GM23338 (cell line): ENCODE measurements at regions not wholly inside any gene's neighbourhood (a gene's known extent, or its start where the extent isn't known, plus 50 kb on each side); places are given as distances from the start of the nearest gene placed in this dataset.

Experiments used
- ATAC-seq: fragments of 200-7000 bp; cut with Tn5 transposase; 3 replicates; pipeline ENCODE4 v1.9.1; 2020
- DNase-seq: peaks from one replicate; pipeline ENCODE4 v3.0.0-alpha.2; 2015; ENCODE audit warnings: low spot score
- H2AFZ ChIP-seq: fragments of 200-600 bp; sonication (generic); 2 replicates; pipeline ENCODE4 v1.8.0; 2016; ENCODE audit warnings: antibody characterized with exemption, mild to moderate bottlenecking, moderate library complexity
- H3F3A ChIP-seq: fragments of 200-600 bp; sonication (generic); replicated peaks from 2 replicates; pipeline ENCODE4 v1.8.0; 2017; ENCODE audit warnings: antibody characterized with exemption, mixed run types, low read depth
- H3K27ac ChIP-seq: fragments of 200-600 bp; sonication (generic); 2 replicates; pipeline ENCODE4 v1.6.1; 2016; ENCODE audit warnings: low read depth
- H3K27me3 ChIP-seq: fragments of 200-600 bp; sonication (generic); 2 replicates; pipeline ENCODE4 v1.8.0; 2016; ENCODE audit warnings: mild to moderate bottlenecking, mixed run types, moderate library complexity; ENCODE audit not compliant: insufficient read depth
- H3K36me3 ChIP-seq: fragments of 200-600 bp; sonication (generic); 2 replicates; pipeline ENCODE4 v1.8.0; 2016; ENCODE audit warnings: mild to moderate bottlenecking; ENCODE audit not compliant: insufficient read depth
- H3K4me1 ChIP-seq: fragments of 200-600 bp; sonication (generic); 2 replicates; pipeline ENCODE4 v1.8.0; 2016; ENCODE audit warnings: mild to moderate bottlenecking, moderate library complexity; ENCODE audit not compliant: insufficient read depth
- H3K4me2 ChIP-seq: fragments of 200-600 bp; sonication (generic); 2 replicates; pipeline ENCODE4 v1.7.1; 2017; ENCODE audit warnings: mixed run types
- H3K4me3 ChIP-seq: fragments of 200-600 bp; sonication (generic); 2 replicates; pipeline ENCODE4 v1.6.1; 2016; ENCODE audit warnings: mixed run types
- H3K79me2 ChIP-seq: fragments of 200-600 bp; sonication (generic); replicated peaks from 2 replicates; pipeline ENCODE4 v1.8.0; 2017; ENCODE audit warnings: mild to moderate bottlenecking; ENCODE audit not compliant: insufficient read depth
- H3K9me2 ChIP-seq: fragments of 200-600 bp; sonication (generic); 2 replicates; pipeline ENCODE4 v1.8.0; 2017; ENCODE audit not compliant: insufficient read depth
- H4K20me1 ChIP-seq: fragments of 200-600 bp; sonication (generic); replicated peaks from 2 replicates; pipeline ENCODE4 v1.8.0; 2017; ENCODE audit warnings: mild to moderate bottlenecking; ENCODE audit not compliant: insufficient read depth
- H3K27ac Mint-ChIP-seq: 2 replicates; pipeline ENCODE4 v1.8.0; 2020; ENCODE audit warnings: inconsistent platforms, mild to moderate bottlenecking, moderate library complexity, mixed read lengths
- H3K27me3 Mint-ChIP-seq: 3 replicates; pipeline ENCODE4 v1.8.0; 2022; ENCODE audit warnings: low read depth, mild to moderate bottlenecking, moderate library complexity, mixed read lengths, inconsistent platforms; ENCODE audit not compliant: insufficient read depth, poor library complexity
- H3K36me3 Mint-ChIP-seq: 3 replicates; pipeline ENCODE4 v1.8.0; 2021; ENCODE audit warnings: low read depth, mild to moderate bottlenecking, inconsistent platforms, moderate library complexity, mixed read lengths
- H3K4me1 Mint-ChIP-seq: 3 replicates; pipeline ENCODE4 v1.8.0; 2020; ENCODE audit warnings: mild to moderate bottlenecking, inconsistent platforms, mixed read lengths
- H3K4me3 Mint-ChIP-seq: 3 replicates; pipeline ENCODE4 v1.8.0; 2021; ENCODE audit warnings: moderate library complexity, mild to moderate bottlenecking, inconsistent platforms, mixed read lengths
- H3K9me3 Mint-ChIP-seq: 3 replicates; pipeline ENCODE4 v1.8.0; 2020; ENCODE audit warnings: moderate library complexity, mild to moderate bottlenecking, inconsistent platforms, mixed read lengths
- CREB1 ChIP-seq: fragments of 250-450 bp; sonication (Bioruptor Pico); IDR thresholded peaks from 2 replicates; pipeline ENCODE4 v1.5.0; 2020; ENCODE audit warnings: low read depth, mild to moderate bottlenecking, moderate library complexity
- EZH2phosphoT487 ChIP-seq: fragments of 200-600 bp; sonication (generic); IDR thresholded peaks from one replicate; pipeline ENCODE4 v1.8.1; 2018; ENCODE audit warnings: antibody characterized with exemption; ENCODE audit not compliant: unreplicated experiment
- JUNB ChIP-seq: IDR thresholded peaks from one replicate; pipeline ENCODE4 v1.6.1; 2016; ENCODE audit warnings: antibody characterized with exemption; ENCODE audit not compliant: unreplicated experiment
- NANOG ChIP-seq: IDR thresholded peaks from 2 replicates; pipeline ENCODE4 v1.6.1; 2016; ENCODE audit warnings: antibody characterized with exemption, borderline replicate concordance
- POLR2AphosphoS5 ChIP-seq: IDR thresholded peaks from 2 replicates; pipeline ENCODE4 v1.6.1; 2016; ENCODE audit warnings: antibody characterized with exemption, low read depth
- STAT1 ChIP-seq: IDR thresholded peaks from one replicate; pipeline ENCODE4 v1.6.1; 2016; ENCODE audit warnings: antibody characterized with exemption; ENCODE audit not compliant: unreplicated experiment
- ZNF114 ChIP-seq: fragments of 250-450 bp; sonication (Bioruptor Pico); IDR thresholded peaks from 2 replicates; pipeline ENCODE4 v1.5.0; 2020; ENCODE audit warnings: mild to moderate bottlenecking, moderate library complexity
- ZNF331 ChIP-seq: fragments of 250-450 bp; sonication (Bioruptor Pico); IDR thresholded peaks from 2 replicates; pipeline ENCODE4 v1.5.0; 2020; ENCODE audit warnings: low read depth, mild to moderate bottlenecking, moderate library complexity
- TF ChIP-seq, protein P1 (sequence below): fragments of 250-450 bp; sonication (Bioruptor Pico); IDR thresholded peaks from 2 replicates; pipeline ENCODE4 v1.5.0; 2020; ENCODE audit warnings: mild to moderate bottlenecking, moderate library complexity
- TF ChIP-seq, protein P2 (sequence below): IDR thresholded peaks from 2 replicates; pipeline ENCODE4 v1.6.1; 2016; ENCODE audit warnings: antibody characterized with exemption

DNA sequence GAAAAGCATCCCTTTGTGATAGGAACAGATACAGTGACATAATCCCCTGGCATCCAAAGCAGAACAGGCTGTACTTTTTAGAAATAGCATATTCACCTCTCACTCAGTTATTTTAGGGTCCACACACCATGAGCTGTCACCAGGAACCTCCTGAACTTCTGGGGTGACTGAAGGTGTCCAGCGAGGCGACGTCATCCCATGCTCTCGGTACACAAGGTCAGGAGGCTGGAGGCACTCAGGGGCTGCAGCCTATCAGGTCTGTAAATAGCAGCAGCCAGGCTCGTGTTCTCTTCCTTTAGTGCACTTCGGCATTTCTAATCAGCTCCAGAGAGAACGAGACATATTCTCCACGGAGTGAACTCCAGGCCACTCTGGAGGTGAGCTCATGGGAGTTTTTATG, 98.3 kb downstream of the GATA6 start (continued):
- TF ChIP-seq, protein P1, sequence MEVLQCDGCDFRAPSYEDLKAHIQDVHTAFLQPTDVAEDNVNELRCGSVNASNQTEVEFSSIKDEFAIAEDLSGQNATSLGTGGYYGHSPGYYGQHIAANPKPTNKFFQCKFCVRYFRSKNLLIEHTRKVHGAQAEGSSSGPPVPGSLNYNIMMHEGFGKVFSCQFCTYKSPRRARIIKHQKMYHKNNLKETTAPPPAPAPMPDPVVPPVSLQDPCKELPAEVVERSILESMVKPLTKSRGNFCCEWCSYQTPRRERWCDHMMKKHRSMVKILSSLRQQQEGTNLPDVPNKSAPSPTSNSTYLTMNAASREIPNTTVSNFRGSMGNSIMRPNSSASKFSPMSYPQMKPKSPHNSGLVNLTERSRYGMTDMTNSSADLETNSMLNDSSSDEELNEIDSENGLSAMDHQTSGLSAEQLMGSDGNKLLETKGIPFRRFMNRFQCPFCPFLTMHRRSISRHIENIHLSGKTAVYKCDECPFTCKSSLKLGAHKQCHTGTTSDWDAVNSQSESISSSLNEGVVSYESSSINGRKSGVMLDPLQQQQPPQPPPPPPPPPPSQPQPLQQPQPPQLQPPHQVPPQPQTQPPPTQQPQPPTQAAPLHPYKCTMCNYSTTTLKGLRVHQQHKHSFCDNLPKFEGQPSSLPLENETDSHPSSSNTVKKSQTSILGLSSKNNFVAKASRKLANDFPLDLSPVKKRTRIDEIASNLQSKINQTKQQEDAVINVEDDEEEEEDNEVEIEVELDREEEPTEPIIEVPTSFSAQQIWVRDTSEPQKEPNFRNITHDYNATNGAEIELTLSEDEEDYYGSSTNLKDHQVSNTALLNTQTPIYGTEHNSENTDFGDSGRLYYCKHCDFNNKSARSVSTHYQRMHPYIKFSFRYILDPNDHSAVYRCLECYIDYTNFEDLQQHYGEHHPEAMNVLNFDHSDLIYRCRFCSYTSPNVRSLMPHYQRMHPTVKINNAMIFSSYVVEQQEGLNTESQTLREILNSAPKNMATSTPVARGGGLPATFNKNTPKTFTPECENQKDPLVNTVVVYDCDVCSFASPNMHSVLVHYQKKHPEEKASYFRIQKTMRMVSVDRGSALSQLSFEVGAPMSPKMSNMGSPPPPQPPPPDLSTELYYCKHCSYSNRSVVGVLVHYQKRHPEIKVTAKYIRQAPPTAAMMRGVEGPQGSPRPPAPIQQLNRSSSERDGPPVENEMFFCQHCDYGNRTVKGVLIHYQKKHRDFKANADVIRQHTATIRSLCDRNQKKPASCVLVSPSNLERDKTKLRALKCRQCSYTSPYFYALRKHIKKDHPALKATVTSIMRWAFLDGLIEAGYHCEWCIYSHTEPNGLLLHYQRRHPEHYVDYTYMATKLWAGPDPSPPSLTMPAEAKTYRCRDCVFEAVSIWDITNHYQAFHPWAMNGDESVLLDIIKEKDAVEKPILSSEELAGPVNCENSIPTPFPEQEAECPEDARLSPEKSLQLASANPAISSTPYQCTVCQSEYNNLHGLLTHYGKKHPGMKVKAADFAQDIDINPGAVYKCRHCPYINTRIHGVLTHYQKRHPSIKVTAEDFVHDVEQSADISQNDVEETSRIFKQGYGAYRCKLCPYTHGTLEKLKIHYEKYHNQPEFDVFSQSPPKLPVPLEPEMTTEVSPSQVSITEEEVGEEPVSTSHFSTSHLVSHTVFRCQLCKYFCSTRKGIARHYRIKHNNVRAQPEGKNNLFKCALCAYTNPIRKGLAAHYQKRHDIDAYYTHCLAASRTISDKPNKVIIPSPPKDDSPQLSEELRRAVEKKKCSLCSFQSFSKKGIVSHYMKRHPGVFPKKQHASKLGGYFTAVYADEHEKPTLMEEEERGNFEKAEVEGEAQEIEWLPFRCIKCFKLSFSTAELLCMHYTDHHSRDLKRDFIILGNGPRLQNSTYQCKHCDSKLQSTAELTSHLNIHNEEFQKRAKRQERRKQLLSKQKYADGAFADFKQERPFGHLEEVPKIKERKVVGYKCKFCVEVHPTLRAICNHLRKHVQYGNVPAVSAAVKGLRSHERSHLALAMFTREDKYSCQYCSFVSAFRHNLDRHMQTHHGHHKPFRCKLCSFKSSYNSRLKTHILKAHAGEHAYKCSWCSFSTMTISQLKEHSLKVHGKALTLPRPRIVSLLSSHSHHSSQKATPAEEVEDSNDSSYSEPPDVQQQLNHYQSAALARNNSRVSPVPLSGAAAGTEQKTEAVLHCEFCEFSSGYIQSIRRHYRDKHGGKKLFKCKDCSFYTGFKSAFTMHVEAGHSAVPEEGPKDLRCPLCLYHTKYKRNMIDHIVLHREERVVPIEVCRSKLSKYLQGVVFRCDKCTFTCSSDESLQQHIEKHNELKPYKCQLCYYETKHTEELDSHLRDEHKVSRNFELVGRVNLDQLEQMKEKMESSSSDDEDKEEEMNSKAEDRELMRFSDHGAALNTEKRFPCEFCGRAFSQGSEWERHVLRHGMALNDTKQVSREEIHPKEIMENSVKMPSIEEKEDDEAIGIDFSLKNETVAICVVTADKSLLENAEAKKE (CRISPR knock-in tag): no peak
- TF ChIP-seq, protein P2, sequence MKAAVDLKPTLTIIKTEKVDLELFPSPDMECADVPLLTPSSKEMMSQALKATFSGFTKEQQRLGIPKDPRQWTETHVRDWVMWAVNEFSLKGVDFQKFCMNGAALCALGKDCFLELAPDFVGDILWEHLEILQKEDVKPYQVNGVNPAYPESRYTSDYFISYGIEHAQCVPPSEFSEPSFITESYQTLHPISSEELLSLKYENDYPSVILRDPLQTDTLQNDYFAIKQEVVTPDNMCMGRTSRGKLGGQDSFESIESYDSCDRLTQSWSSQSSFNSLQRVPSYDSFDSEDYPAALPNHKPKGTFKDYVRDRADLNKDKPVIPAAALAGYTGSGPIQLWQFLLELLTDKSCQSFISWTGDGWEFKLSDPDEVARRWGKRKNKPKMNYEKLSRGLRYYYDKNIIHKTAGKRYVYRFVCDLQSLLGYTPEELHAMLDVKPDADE: no peak
- TF ChIP-seq POLR2AphosphoS5 (no peak), STAT1 (no peak), ZNF331 (CRISPR knock-in tag) (no peak), JUNB (no peak), EZH2phosphoT487 (no peak)

DNA sequence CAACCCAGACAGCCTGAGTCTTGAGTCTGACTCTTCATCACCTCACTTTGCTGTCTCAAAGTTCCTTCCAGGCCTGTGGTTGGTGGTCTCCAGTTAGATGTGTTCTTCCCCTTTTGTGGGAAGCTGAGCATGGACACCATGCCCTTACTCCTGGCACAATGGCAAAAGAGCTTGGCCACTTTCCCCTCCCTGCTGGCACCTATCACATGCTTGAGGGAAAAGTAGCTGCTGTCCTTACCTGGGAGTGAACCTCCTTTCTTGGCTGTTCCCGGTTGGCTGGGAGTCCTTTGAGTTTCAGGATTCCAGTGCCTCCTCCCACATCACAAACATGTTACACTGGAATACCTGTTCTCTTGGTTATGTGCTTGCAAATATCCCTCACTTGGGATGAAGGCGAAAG, 97.8 kb downstream of the GATA6 start:
- ATAC-seq (no peak), DNase-seq (no peak)
- Histone ChIP-seq H4K20me1 (no peaks in the 10 kb centered on the region), H3K27ac (no peak overlapping the region), H3K36me3 (no peaks in the 10 kb centered on the region), H2AFZ (no peak overlapping the region), H3F3A (no peaks in the 10 kb centered on the region), H3K4me2 (no peak overlapping the region), H3K4me3 (no peak overlapping the region), H3K9me2 (no peaks in the 10 kb centered on the region), H3K4me1 (no peaks in the 10 kb centered on the region), H3K79me2 (no peaks in the 10 kb centered on the region), H3K27me3 (no peaks in the 10 kb centered on the region)
- Mint-ChIP-seq H3K27ac (no peak overlapping the region), H3K9me3 (no peaks in the 10 kb centered on the region), H3K27me3 (peaks cover 6% of the 10 kb centered on the region), H3K4me3 (no peak overlapping the region), H3K4me1 (peaks cover 3% of the 10 kb centered on the region; the same call in 2 of the 3 replicates), H3K36me3 (no peaks in the 10 kb centered on the region)
- TF ChIP-seq ZNF331 (CRISPR knock-in tag): no peak
- no peak for TF ChIP-seq STAT1
- TF ChIP-seq, protein P1 (CRISPR knock-in tag): no peak
- no peak for TF ChIP-seq ZNF114 (CRISPR knock-in tag)
- TF ChIP-seq NANOG: no peak
- no peak for TF ChIP-seq CREB1
- TF ChIP-seq POLR2AphosphoS5: no peak
